Activated naive CD4-positive, alpha-beta T cell treated with anti-CD3 and anti-CD28 coated beads for 36 hours (primary cell): ENCODE measurements at regions not wholly inside any gene's neighbourhood (a gene's known extent, or its start where the extent isn't known, plus 50 kb on each side); places are given as distances from the start of the nearest gene placed in this dataset.
"Not testable (repeated sequence)": the region's sequence is repeated elsewhere in the genome, so short reads cannot be mapped to it uniquely, and the experiment has no call there.

Source experiments
- CTCF ChIA-PET: fragments of 350-600 bp; sonication (Branson Sonifier 250); formaldehyde crosslinking; loops from one replicate; lab custom pipeline; 2021; ENCODE audit warnings: antibody characterized with exemption; lab: Charles Lee
- DNase-seq: peaks from one replicate; pipeline ENCODE4 v3.0.0-alpha.2; 2020
- H3K27ac Mint-ChIP-seq: one replicate; pipeline ENCODE4 v1.8.0; 2021; ENCODE audit warnings: mild to moderate bottlenecking, mixed read lengths
- H3K27me3 Mint-ChIP-seq: one replicate; pipeline ENCODE4 v1.8.0; 2021; ENCODE audit warnings: low read depth, mixed read lengths
- H3K36me3 Mint-ChIP-seq: one replicate; pipeline ENCODE4 v1.8.0; 2021; ENCODE audit warnings: low read depth, mixed read lengths
- H3K4me1 Mint-ChIP-seq: one replicate; pipeline ENCODE4 v1.8.0; 2021; ENCODE audit warnings: low read depth, mixed read lengths
- H3K4me3 Mint-ChIP-seq: one replicate; pipeline ENCODE4 v1.8.0; 2021; ENCODE audit warnings: mild to moderate bottlenecking, moderate library complexity, mixed read lengths
- H3K9me3 Mint-ChIP-seq: one replicate; pipeline ENCODE4 v1.8.0; 2021; ENCODE audit warnings: mixed read lengths
- intact Hi-C: fragments of 100-400 bp; cut with micrococcal nuclease; formaldehyde crosslinking; loops from one replicate; pipeline ENCODE4 v1.15.1; 2023

DNA sequence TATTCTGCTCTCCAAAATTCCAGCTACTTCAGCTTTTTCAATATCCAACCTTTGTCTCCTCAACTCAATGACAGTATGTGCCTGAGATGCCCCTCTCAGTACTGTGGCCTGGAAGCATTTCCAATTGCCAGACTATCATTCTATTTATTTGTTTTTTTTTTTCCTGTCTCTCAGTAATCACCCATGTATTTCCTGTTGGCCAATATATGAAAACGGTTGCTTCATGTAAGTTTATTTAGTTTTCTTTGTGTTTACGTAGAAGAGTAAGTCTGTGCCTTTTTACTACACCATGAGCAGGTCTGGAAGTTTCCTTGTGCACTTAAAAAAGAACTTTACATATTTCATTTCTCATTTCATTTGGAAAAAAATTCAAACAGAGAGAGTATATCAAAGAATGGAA is 537.5 kb upstream of the SPANXN1 start:
- Mint-ChIP-seq H3K36me3 (no peaks in the 10 kb centered on the region), H3K4me1 (no peaks in the 10 kb centered on the region), H3K9me3 (peaks cover 1% of the 10 kb centered on the region), H3K4me3 (no peak overlapping the region), H3K27ac (no peak overlapping the region), H3K27me3 (no peaks in the 10 kb centered on the region)
- DNase-seq = no peak
- intact Hi-C loops = no loop called here
- CTCF ChIA-PET = no interaction called here

DNA sequence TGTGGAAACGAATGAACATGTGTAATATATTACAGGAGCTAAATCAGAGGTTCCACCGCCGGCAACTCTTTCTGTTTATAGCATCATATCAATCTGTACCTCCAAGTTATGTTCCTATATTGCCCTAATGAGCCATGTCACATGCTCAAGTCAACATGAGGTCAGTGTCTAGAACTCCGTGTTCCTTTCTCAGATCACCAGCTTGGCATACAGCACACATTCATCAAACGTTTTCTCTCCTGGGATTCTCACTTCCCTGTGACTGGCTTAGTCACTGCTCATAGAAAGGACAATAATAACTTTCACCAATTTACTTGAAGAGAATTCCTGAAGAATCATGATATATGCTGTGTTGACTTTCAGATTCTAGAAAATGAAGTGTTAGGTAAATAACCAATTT is 532.0 kb upstream of the SPANXN1 start:
- Mint-ChIP-seq H3K4me1 (no peaks in the 10 kb centered on the region), H3K27ac (no peak overlapping the region), H3K27me3 (no peaks in the 10 kb centered on the region), H3K36me3 (no peaks in the 10 kb centered on the region), H3K4me3 (no peak overlapping the region), H3K9me3 (no peaks in the 10 kb centered on the region)
- intact Hi-C loops = no loop called here
- DNase-seq = no peak
- CTCF ChIA-PET = no interaction called here

DNA sequence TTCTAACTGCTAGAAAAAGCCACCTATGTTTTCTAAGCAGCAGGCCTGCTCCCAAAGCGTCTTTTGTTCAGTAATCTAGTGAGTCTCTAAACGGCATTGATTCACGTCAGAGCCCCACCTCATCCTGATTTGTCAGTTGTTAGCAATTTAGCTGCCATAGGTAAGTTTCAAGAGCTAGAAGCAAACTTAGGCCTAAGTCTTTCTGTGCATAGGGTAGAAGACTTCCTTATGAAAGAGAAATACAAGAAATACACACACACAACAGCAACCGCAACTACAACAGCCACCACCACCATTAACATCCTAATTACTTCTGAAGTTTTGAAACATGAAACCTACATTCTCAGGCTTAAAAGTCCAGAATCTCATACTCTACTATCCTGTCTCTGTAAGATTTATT is 531.1 kb upstream of the SPANXN1 start:
- CTCF ChIA-PET = no interaction called here
- no peaks in the 10 kb centered on the region for H3K9me3 Mint-ChIP-seq
- intact Hi-C loops = no loop called here
- no peak for DNase-seq
- no peaks in the 10 kb centered on the region for H3K4me1 Mint-ChIP-seq
- H3K4me3 Mint-ChIP-seq = no peak overlapping the region
- no peaks in the 10 kb centered on the region for H3K36me3 Mint-ChIP-seq
- no peaks in the 10 kb centered on the region for H3K27me3 Mint-ChIP-seq
- no peak overlapping the region for H3K27ac Mint-ChIP-seq

DNA sequence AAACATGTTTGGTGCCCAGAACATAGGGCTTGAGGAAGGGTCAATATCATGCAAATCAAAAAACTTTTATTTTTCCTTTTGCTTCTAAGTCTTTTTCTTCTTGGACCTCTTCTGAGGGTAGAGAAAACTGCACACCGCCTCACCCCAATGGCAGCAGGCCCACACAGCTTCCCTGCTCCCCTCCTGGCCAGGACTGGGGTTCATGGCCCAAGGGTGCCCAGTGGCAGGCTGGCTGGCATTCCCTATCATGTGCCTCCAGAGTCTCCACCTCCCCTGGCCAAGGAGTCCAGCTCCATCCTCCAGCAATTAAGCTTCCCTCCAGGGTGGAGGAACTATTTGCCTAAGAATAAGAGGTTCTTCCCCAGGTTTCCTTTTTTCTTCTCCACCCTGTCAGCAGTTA is 529.6 kb upstream of the SPANXN1 start:
- H3K4me3 Mint-ChIP-seq = no peak overlapping the region
- no peaks in the 10 kb centered on the region for H3K36me3 Mint-ChIP-seq
- H3K4me1 Mint-ChIP-seq = no peaks in the 10 kb centered on the region

DNA sequence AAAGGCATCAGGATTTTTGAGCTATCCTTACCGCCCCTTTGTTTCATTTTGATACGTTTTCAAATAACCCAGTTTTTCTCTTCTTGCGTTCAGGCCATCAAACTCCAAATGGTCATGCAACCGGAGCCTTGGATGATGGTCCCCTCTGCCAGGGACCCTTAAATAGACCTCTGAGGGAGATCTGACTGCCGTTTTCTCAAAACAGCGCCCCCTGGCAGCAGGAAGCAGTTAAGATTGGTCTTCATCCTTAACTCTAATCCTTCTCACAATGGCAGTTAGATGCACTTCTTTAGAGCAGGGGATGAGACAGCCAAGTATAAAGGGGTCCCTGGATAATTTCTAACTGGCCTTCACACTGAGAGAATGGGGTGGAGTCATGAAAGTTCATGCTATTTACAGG is 525.0 kb upstream of the SPANXN1 start:
- intact Hi-C loops = no loop called here
- H3K27me3 Mint-ChIP-seq = no peaks in the 10 kb centered on the region
- H3K9me3 Mint-ChIP-seq = no peaks in the 10 kb centered on the region
- no peak overlapping the region for H3K4me3 Mint-ChIP-seq
- no peaks in the 10 kb centered on the region for H3K36me3 Mint-ChIP-seq
- no peak for DNase-seq
- CTCF ChIA-PET = no interaction called here
- no peaks in the 10 kb centered on the region for H3K4me1 Mint-ChIP-seq
- H3K27ac Mint-ChIP-seq = no peak overlapping the region

More for the DNA sequence above, 529.6 kb upstream of the SPANXN1 start:
- DNase-seq = no peak
- intact Hi-C loops = no loop called here
- H3K27me3 Mint-ChIP-seq = no peaks in the 10 kb centered on the region
- H3K27ac Mint-ChIP-seq = no peak overlapping the region
- CTCF ChIA-PET = no interaction called here
- H3K9me3 Mint-ChIP-seq = no peaks in the 10 kb centered on the region

DNA sequence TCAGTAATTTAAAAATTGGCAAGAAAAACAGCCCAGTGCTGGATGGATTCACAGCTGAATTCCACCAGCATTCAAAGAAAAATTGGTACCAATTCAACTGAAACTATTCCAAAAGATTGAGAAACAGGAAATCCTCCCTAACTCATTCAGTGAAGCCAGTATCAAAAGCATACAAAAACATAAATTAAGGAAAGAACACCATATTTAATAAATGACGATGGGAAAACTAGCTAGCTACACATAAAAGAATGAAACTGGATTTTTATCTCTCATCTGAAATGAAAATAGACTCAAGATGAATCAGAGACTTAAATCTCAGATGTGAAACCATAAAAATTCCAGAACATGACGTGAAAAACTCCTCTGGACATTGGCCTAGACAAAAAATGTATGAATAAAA is 516.8 kb upstream of the SPANXN1 start:
- H3K36me3 Mint-ChIP-seq = no peaks in the 10 kb centered on the region
- CTCF ChIA-PET = no interaction called here

DNA sequence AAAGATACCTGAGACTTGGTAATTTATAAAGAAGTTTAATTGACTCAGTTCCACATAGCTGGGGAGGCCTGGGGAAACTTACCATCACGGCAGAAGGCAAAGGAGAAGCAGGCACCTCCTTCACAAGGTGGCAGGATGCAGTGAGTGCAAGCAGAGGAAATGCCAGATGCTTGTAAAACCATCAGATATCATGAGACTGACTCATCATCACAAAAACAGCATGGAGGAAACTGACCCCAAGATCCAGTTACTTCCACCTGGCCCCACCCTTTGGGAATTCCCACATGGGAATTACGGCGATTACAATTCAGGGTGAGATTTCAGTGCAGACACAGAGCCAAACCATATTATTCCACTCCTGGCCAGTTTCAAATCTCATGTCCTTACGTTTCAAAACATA is 514.7 kb upstream of the SPANXN1 start:
- CTCF ChIA-PET = no interaction called here
- H3K36me3 Mint-ChIP-seq = no peaks in the 10 kb centered on the region
- H3K27ac Mint-ChIP-seq = no peak overlapping the region
- no peaks in the 10 kb centered on the region for H3K4me1 Mint-ChIP-seq
- no peak for DNase-seq
- no peak overlapping the region for H3K4me3 Mint-ChIP-seq
- H3K27me3 Mint-ChIP-seq = no peaks in the 10 kb centered on the region
- H3K9me3 Mint-ChIP-seq = peaks cover 2% of the 10 kb centered on the region
- intact Hi-C loops = no loop called here

More for the DNA sequence above, 516.8 kb upstream of the SPANXN1 start:
- Mint-ChIP-seq H3K27me3 (no peaks in the 10 kb centered on the region), H3K4me1 (no peaks in the 10 kb centered on the region), H3K9me3 (peaks cover 2% of the 10 kb centered on the region), H3K4me3 (no peak overlapping the region), H3K27ac (no peak overlapping the region)
- intact Hi-C loops = no loop called here
- DNase-seq = no peak

DNA sequence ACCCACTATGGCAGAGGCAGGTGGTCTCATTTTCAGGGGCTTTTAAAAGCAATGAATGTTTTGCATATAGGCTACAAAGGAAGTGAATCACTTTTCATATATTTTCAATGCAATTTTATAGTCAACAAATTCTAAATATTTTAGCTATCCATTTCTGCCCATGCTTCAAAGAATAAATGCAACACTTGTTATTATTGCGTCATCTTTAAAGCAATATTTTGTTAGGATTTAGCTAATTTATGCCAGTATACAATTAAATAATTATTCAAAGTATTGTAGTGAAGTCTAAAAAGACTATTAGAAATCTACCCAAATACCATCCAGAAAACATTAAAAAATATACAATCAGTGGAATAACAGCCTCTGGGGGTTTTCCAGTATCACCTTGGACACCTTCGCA is 509.1 kb upstream of the SPANXN1 start:
- Mint-ChIP-seq H3K36me3 (no peaks in the 10 kb centered on the region), H3K4me3 (no peak overlapping the region), H3K9me3 (no peaks in the 10 kb centered on the region), H3K4me1 (no peaks in the 10 kb centered on the region), H3K27ac (no peak overlapping the region), H3K27me3 (no peaks in the 10 kb centered on the region)
- no peak for DNase-seq
- intact Hi-C loops = no loop called here
- CTCF ChIA-PET = interaction anchor here (0.6 kb wide), 1 partner anchor 233 kb away, joined by 3 read pairs; no protein-coding TSS in a partner anchor

DNA sequence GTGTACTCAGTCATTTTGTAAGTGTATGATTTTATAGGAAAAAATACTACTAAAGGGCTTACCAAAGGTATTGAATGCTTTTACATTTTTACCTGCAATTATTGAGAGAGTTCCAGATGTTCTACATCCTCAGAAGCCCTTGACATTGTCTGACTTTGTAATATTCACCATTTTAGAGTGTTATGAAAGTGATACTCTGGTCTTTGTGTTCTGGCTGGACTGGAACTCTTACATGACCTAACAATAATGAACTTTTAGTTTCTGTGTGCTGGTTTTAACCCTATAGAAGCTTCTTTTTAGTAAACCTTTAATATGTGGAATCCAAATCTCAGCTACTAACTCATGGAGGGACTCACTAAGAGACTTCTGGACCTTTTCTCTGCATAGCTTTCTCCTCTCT is 478.8 kb upstream of the SPANXN1 start:
- Mint-ChIP-seq H3K9me3 (no peaks in the 10 kb centered on the region), H3K36me3 (no peaks in the 10 kb centered on the region), H3K4me3 (no peak overlapping the region), H3K27ac (no peak overlapping the region), H3K27me3 (no peaks in the 10 kb centered on the region), H3K4me1 (no peaks in the 10 kb centered on the region)
- no peak for DNase-seq
- intact Hi-C loops = no loop called here
- CTCF ChIA-PET = no interaction called here

DNA sequence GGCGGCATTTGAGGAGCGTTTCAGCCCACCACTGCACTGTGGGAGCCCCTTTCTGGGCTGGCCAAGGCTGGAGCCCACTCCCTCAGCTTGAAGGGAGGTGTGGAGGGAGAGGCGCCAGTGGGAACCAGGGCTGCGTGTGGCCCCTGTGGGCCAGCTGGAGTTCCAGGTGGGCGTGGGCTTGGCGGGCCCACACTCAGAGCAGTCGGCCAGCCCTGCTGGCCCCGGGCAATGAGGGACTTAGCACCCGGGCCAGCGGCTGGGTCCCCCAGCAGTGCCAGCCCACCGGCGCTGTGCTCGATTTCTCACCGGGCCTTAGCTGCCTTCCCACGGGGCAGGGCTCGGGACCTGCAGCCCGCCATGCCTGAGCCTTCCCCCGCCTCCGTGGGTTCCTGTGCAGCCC is 463.8 kb upstream of the SPANXN1 start:
- H3K4me1 Mint-ChIP-seq, H3K27me3 Mint-ChIP-seq, H3K9me3 Mint-ChIP-seq, intact Hi-C loops, CTCF ChIA-PET, H3K27ac Mint-ChIP-seq, H3K36me3 Mint-ChIP-seq, DNase-seq, H3K4me3 Mint-ChIP-seq: not testable (repeated sequence)

DNA sequence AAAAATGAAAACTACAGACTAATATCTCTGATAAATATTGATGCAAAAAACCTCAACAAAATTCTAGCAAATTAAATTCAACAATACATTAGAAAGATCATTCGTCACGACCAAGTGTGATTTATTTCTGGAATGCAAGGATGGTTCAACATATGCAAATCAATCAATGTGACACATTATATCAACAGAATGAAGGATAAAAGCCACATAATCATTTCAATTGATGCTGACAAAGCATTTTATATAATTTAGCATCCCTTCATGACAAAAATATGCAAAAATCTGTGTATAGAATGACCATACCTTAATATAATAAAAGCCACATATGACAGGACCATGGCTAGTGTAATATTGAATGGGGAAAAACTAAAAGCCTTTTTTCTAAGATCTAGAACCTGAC is 457.2 kb upstream of the SPANXN1 start:
- DNase-seq = no peak
- H3K36me3 Mint-ChIP-seq = no peaks in the 10 kb centered on the region
- CTCF ChIA-PET = no interaction called here
- no peak overlapping the region for H3K27ac Mint-ChIP-seq
- no peaks in the 10 kb centered on the region for H3K4me1 Mint-ChIP-seq
- peaks cover 18% of the 10 kb centered on the region for H3K9me3 Mint-ChIP-seq
- intact Hi-C loops = no loop called here
- H3K27me3 Mint-ChIP-seq = no peaks in the 10 kb centered on the region
- no peak overlapping the region for H3K4me3 Mint-ChIP-seq

DNA sequence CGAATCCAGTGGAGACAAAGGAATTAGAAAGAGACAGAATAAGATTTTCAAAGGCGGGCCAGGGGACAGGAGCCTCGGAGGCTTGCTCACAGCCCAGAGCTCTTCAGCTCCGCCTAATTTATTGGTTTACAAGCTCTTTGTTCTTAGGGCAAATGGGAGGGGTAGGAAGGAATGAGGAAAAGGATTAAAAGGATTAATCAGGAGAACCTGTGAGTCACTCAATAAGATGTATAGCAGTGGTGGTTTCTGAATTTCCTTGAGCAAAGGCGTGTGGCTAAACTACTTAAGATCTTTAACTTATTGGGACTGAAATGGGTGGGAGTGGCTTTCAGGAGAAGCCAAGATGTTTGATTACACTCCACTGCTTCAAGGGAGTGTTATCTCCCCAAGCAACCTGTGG is 456.0 kb upstream of the SPANXN1 start:
- CTCF ChIA-PET = no interaction called here
- H3K4me1 Mint-ChIP-seq = no peaks in the 10 kb centered on the region
- H3K4me3 Mint-ChIP-seq = no peak overlapping the region
- DNase-seq = no peak
- intact Hi-C loops = no loop called here
- H3K27ac Mint-ChIP-seq = no peak overlapping the region
- H3K9me3 Mint-ChIP-seq = peaks cover 18% of the 10 kb centered on the region
- no peaks in the 10 kb centered on the region for H3K27me3 Mint-ChIP-seq
- no peaks in the 10 kb centered on the region for H3K36me3 Mint-ChIP-seq

DNA sequence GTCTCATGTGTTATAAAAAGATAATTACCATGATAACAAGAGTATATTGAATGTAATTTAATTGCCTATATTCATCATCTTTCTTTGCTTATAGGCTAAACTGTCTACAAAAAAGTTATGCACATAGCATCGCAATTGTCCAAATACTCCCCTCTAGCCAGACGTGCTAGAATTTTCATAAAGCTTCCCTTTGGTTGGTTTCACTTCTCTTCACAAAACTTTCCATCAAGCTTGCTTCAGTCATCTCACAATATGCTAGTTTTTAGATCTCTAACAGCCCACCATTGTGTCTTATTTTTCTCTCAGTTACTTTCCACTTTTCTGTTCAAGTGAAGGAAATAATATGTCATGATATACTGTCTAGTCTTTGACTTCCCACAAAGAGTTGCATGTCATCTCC is 448.3 kb upstream of the SPANXN1 start:
- H3K4me3 Mint-ChIP-seq = no peak overlapping the region

DNA sequence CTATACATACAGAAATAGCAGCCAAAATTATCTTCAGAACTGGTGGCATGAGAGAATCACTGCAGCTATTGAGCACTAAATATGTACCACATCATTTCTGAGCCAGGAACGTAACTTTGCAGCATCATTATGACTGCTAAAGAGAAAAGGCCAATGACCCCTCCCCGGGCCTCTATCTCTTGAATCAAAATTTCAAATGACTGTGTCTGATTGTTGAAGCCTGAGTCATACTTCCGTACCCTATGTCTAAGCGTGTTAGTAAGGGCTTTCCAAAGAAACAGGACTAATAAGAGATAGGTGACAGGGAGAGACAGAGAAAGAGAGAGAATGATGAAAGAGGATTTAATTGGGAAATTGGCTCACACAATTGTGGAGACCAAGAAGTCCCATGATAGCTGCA is 445.5 kb upstream of the SPANXN1 start:
- no peak for DNase-seq
- CTCF ChIA-PET = no interaction called here
- no peaks in the 10 kb centered on the region for H3K27me3 Mint-ChIP-seq
- H3K36me3 Mint-ChIP-seq = no peaks in the 10 kb centered on the region
- H3K4me3 Mint-ChIP-seq = no peak overlapping the region
- intact Hi-C loops = no loop called here
- no peaks in the 10 kb centered on the region for H3K4me1 Mint-ChIP-seq
- H3K9me3 Mint-ChIP-seq = peaks cover 2% of the 10 kb centered on the region
- no peak overlapping the region for H3K27ac Mint-ChIP-seq

More for the DNA sequence above, 448.3 kb upstream of the SPANXN1 start:
- intact Hi-C loops = no loop called here
- Mint-ChIP-seq H3K4me1 (no peaks in the 10 kb centered on the region), H3K9me3 (peaks cover 4% of the 10 kb centered on the region), H3K27me3 (no peaks in the 10 kb centered on the region), H3K36me3 (no peaks in the 10 kb centered on the region), H3K27ac (no peak overlapping the region)
- DNase-seq = no peak
- CTCF ChIA-PET = no interaction called here
